ENCODE measurements at regions not wholly inside any gene's neighbourhood (a gene's known extent, or its start where the extent isn't known, plus 50 kb on each side); places are given as distances from the start of the nearest gene placed in this dataset.

DNA sequence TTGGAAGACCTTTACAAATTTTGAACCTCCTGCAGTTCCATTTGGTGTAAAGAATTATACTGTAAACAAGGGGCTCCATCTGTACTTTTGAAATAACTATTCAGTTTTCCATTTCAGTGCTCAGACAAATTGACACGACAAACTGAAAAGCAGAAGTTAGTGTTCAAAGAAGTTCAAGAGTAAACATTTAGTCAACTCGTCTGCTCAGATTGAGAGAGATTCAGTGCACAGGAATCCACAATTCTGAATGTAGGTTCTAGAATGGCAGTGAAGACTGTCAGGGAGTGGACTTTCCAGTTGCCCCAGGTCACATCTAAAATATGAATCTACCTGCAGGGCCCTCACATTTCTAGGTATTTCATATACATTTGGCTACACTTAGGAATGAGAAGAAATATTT, 322.3 kb upstream of the TCF4 start:
- TF ChIP-seq ARNTL (CRISPR knock-in tag; IDR thresholded peaks at IDR 0.05; ENCODE audit: borderline replicate concordance, low read depth) (no peak), ZFP30 (CRISPR knock-in tag; IDR thresholded peaks at IDR 0.05) (no peak), PATZ1 (CRISPR knock-in tag; IDR thresholded peaks at IDR 0.05; ENCODE audit: borderline replicate concordance) (no peak), RARB (CRISPR knock-in tag; IDR thresholded peaks at IDR 0.05) (no peak)

Measured in SK-N-SH treated with all-trans-retinoic acid at 6 μM for 48 hours (cell line).